GOT3 (cell line): ENCODE measurements at regions not wholly inside any gene's neighbourhood (a gene's known extent, or its start where the extent isn't known, plus 50 kb on each side); places are given as distances from the start of the nearest gene placed in this dataset.
"Not testable (repeated sequence)": the region's sequence is repeated elsewhere in the genome, so short reads cannot be mapped to it uniquely, and the experiment has no call there.

ENCODE experiments used
- DNase-seq: peaks from one replicate; lab custom pipeline; 2025; ENCODE audit warnings: mixed read lengths; lab: John Stamatoyannopoulos, UW

DNA sequence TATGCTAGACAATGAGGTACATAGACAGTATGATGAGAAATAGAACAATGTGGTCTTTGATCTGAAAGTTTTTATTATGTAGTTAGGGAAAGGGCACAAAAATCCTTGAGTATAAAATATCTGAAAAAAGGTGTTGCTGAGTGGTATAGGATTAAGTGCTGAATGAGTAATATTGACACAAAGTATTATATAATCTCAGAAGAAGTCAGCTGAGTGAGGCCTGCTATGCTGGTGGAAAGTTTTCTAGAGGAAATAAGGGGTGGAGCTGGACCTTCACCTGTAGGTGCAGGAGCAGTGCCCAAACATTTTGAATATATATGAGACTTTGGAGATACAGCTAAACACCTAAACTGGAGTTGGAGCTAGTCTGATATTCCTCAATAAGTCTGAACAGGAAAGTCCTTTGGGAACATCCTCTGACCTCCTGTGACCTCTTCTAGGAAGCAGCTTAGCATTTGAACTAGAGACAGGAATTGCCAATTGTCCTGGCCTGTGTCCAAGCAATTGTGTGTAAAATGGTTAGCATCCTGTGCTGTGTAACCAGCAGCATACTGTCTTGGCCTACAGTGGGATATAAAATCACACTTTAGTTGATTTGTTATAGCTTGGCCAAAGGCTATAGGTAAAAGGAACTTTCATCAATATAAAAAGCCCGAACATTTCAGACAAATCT lies 285.3 kb downstream of the ANKRD50 start:
- DNase-seq, result no peak

DNA sequence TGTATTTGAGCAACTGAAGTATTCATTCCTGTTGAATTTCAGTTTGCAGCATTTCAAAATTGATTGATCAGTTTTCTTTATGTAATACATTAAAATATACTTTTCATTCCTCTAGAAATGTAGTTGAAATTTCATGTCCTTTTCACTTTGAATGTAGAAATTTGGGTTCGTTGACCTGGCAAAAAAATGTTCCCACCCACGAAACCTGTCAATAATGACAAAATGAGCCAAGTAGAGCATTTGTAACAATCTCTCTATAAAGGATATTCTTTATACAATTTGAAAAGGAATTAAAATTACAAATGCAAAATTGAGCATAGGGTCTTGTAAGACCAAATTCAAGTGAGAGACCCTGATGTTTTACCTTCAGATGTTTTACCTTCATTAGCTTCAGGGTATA lies 283.9 kb downstream of the ANKRD50 start:
- no peak for DNase-seq

DNA sequence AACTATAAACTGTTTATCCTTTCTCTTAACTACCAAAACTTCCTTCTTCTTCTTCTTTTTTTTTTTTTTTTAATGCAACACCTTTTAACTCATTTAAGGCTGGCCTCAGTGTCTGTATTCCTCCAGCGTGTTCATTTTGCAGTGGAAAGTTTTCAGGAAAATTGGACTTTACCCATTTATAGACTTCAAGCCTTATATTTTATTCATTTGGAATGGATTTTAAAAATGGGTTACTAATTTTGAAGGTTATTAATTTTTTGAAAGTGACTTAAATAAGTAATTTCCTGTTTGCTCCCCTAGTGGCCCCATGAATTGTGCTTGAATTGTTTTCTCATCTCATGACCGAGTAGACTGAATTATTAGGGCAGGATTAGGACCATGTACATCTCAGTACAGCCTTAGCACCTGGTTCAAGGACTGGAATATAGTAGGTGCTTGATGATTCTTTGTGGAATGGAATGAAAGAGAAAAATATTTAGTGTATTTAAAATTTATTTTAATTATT lies 282.7 kb downstream of the ANKRD50 start:
- no peak for DNase-seq

DNA sequence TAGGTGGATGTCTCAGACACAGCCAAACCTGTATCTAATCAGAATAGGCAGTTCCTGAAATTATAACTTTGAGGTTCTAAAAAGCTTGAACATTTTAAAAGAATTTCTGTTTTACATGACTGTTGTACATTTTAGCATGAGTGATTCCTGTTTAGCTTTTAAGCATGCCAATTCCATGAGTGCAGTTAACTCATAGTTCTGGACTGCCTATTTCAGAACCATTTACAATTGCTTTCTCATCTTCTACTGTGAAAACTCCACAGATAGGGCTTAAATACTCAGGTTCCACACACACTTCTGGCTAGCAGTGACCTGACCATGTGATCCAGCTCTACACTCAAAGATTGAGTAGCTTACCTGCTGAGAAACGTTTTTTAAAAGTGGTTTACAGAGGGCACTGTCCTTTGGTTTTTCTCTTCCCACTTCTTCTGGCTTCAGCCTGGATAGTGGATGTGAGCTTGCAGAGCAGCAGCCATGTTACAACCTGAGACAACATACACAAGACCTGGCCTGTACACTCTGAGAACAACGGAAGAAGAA lies 280.8 kb downstream of the ANKRD50 start:
- no peak for DNase-seq

DNA sequence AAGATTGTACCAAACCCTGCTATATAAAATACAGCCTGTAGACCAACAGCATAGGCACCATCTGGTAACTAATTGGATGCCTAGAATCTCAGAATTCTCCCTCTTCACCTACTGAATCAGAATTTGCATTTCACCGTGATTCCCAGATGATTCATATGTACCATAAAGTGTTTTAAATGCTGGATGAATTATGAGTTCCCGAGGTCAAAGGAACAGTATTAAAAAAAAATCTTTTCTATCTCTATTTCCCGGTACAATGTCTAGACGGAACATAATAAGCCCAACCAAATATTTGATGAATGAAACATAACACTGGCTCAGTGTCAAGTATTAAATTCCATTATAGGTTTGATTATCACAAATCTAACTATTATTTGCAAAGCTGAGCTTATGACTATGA lies 280.0 kb downstream of the ANKRD50 start:
- no peak for DNase-seq

DNA sequence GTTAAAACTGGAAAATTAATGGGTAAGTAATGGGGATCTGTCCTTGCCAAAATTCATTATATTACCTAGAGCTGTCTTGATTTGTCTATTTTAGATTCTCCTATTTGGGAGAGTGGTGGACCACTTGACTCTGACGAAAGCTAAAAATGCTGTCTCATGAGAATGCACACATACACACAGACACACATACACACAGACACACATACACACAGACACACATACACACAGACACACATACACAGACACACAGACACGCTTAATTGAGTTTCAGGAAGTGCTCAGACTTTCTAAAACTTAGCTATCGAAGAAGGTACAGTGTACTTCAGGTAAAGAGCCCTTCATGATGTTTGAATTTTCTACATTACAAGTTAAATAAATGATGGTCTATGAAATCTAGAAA lies 279.5 kb downstream of the ANKRD50 start:
- no peak for DNase-seq

DNA sequence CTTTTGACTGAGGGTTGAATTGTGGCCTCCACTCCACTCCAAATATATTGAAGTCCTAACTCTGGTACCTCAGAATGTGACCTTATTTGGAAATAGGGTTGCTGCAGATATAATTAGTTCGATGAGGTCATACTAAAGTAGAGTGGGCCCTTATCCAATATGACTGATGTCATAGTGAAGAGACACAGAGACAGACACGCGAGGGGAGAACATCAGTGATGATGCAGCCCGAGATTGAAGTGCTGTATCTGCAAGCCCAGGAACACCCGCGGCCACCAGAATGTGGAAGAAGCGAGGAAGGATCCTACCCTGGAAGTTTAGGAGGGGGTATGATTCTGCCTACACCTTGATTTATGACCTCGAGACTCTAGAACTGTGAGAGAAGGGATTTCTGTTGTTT lies 279.0 kb downstream of the ANKRD50 start:
- no peak for DNase-seq

DNA sequence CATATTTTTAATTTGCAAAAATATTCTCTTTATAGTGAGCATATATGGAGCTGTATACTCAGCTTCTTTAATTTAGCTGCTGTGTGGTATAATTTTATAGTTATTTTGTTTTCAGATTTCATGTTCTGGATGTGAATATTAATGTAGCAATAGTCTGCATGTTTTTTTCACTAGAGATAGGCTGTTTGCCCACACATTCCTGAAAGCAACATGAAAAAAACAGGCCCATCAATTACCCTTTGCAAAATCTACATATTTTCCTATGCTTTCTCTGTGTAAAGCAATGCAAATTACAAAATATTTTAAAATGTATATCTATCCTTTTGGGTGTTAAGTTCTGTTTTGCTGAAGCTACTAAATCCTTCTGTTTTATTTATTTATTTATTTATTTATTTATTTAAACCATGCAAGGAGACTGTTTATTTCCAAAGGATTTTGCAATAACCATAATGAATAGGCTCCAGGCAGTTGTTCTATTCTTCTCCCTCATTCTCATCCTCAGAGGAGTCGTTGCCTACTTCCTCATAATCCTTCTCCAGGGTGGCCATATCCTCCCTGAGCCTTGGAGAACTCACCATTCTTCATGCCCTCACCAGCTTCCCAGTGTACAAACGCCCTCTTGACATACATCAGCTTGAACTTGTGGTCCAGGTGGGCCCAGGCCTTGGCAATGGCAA lies 277.1 kb downstream of the ANKRD50 start:
- no peak for DNase-seq

DNA sequence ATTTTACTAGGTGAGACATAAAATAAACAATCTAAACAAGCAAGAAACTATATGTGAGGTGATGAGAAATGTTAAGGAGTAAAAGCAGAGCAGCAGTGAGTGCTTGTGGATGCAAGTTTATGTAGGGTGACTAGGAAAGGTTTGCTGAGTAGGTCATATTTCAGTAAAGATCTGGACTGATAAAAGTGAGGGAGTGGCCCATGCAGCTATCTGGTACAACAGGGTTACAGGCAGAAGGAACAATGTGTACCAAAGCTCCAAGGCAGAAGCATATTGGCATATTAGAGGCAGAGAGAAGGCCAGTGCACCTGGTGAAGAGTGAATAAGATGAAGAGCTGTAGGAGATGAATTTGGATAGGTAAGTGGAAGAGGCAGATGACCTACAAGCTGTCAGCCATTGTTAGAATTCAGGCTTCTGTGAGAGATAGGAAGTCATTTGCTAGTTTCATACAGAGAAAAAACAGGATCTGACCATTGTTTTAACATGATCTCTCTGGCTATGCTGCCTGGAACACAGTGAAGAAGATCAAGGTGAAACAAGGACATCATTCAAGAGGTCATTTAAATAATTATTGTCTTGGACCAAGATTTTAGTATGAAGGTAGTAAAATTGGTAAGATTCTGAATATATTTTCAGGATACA lies 274.6 kb downstream of the ANKRD50 start:
- no peak for DNase-seq

DNA sequence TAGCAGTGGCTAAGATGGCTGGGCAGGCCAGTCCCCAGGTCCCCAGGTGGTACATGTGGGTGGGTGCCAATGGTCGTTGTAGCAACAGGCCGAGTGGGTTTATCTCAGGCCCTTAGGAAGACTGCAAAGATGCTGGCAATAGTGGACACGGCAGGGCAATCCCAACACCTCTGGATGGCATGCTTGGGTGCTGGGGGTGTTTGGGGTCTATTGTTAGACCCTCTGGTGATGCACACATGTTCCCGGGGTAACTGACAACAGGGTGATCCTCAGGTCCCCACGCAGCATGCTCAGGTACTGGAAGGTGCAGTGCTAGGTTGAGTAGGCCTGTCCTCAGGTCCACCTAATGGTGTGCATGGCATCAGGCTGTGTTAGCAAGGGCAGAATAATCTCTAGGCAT lies 267.5 kb downstream of the ANKRD50 start:
- no peak for DNase-seq

DNA sequence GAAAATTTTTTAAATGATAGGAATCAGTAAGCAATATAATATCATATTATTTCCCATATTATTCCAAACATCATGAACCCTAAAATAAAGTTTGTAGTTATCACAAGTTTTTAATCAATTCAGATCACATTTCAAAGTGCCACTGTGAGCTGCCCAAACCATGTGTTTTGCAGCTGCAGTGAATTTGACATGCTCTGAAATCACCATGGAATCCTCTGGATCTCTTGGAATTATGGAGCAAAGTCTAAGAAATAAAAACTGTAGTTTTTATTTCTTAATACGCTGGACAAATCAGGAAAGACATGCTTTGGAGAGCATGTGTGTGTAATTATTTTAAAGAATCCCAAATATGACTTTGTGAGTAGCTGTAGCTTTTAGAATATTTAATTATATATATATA lies 262.7 kb downstream of the ANKRD50 start:
- DNase-seq, result no peak

DNA sequence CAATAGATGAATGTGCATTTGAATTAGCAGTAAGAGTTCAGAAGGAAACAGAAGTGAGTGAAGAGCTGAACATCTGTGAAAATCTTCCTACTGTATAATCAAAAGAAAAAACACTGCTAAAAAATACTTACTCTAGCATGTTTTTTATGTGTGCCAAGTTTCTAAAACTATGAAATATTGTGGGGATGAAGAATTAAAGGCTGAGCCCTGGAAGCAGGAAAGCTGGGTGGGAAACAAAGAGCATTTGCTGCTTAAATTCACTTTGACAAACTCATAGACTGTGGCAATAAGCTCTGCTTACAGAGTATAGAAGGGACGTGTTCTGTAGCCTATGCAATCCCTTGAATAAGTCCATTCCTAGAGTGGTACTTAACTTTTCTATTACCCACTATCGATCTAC lies 261.7 kb downstream of the ANKRD50 start:
- DNase-seq, result no peak

DNA sequence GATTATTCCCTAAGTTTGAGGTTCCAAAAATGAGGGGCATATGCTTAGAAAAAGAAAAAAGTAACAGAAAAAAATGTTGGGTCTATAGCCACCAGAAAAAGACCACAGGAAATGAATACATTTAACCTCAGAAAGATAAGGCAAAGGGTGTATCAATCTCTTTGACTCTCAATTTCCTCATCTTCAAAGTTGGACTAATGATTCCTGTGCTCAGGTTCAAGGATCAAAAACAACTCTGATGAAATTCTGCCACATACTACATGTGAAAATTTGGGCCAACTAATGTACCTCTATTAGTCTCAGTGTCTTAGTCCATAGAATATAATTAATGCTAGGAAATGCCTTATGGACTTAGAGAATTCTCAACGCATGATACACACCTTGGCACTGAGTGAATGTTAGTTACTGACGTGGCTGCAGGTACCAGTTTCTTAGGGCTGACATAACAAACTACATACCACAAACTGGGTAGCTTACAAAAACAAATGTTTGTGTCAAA lies 257.7 kb downstream of the ANKRD50 start:
- DNase-seq, result no peak

DNA sequence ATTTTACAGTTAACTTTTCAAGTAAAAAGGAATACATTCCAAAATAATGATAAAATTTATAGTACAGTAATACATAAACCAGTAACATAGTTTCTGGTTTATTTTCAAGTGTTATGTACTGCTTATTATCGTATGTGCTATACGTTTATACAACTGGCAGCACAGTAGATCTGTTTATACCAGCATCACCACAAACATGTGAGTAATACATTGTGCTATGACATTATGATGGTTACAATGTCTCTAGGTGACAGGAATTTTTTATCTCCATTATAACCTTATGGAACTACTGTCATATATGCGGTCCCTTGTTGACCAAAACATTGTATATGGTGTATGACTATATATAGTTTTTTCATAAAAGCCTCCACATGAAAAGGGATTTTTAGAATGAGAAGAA lies 256.9 kb downstream of the ANKRD50 start:
- no peak for DNase-seq

DNA sequence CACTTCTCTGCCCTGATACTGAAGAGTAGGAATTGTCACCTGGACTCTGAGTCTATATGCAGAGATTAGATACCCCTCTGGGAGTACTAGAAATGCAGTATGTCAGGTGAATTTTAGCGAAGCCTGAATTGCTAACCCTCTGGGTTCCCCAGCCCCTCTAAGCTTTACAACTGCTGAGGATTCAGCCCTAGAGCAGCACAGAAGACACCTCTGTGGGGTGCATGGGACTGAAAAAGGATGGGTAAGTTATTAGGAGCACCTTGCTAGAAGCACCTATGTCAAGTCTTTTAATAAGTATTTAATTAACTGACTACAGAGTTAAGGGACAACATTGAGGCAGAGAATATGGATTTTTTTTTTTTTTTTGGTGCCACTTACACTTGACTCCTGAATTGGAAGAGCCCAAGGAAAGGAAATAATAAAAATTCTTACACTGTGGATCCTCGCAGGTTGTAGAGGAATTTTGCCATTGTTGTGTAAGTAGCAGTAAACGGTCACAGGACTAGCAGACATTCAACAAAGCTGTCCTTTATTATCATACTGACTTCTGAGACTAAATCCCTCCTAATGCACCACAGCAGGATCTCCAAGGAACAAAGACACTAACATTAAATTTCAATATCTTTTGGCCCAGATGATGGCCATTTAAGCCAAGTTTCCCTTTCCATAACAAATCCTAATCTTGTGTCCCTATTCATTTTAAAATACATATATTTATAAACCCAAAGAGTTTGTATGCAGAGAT lies 253.2 kb downstream of the ANKRD50 start:
- no peak for DNase-seq

DNA sequence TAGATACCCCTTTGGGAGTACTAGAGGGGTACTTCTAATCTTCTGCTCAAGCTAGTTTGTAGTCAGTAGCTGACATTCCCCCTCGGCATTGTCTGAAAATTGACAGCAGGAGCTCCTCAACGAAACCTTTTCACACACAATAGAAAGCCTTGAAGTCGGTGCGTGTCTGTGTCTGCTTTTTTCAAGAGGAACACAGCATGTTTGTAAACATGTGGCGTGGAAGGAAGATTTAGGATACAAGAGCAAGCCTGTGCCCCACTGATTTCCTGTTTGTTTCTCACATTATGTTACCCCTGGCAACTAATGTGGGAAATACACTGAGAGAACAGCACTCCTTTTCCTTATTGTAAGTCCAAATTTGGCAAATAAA lies 252.6 kb downstream of the ANKRD50 start:
- no peak for DNase-seq

DNA sequence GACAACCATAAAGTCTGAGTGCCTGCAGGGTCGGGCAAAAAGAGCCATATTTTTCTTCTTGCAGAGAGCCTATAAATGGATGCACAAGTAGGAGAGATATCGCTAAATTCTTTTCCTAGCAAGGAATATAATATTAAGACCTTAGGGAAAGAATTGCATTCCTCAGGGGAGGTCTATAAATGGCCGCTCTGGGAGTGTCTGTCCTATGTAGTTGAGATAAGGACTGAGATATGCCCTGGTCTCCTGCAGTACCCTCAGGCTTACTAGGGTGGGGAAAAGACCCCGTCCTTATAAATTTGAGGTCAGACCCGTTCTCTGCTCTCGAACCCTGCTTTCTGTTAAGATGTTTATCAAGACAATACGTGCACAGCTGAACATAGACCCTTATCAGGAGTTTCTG lies 250.9 kb downstream of the ANKRD50 start:
- DNase-seq, result not testable (repeated sequence)

DNA sequence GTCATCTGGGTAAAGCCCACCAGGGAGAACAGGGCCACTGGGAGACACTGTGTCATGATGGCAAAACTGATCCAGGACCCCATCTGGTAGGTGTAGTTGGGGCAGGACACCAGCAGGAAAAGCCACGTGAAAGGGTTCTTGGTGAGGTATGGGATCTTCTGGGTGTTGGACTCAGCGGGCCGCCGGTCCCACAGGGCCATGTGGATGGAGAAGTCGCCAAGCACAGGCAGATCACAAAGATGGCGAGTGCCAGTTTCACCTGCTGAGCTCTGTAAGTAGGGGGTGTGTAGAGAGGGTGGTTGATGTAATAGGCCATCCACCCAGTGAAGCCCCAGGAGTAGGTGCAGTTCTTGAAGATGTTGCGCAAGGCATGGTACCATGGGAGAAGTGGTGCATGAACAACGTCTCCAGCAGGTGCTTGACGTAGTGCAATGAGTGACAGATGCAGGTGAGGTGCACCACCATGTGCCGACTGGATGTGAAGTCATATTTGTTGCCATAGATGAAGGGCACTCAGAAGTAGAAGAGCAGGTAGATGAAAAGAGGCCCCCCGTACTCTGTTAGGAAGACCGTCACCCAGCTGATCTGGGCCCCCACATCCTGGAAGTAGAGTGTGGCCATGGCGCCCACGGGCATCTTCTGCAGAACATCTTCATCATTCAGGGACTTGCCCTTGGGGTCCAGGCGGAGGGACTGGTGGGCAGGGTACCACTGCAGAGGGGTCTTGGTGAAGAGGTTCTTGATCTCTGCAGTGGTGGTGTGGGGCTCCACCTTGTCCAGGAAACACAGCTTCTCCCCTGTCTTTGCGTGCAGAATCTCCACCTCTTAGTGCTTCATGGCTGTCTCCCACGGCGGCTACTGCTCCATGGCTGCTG lies 249.3 kb downstream of the ANKRD50 start:
- DNase-seq, result no peak

DNA sequence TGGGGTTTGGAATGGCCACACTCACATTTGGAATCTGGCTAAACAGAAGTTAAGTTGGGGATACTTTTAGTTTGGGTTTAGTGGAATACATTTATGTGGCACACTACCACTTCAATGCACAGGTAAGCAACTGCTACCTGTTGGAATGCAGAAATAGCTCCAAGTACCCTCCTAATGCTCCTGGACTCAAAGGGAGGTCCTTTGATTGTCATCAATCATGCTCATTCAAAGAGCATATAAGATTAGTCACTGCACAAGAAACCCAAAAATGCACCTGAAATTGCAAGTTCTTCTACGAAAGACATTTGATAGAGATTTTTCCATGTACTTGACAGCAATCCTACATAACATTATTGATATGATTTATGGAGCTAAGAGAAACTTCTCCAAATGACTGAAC lies 247.7 kb downstream of the ANKRD50 start:
- DNase-seq, result no peak

DNA sequence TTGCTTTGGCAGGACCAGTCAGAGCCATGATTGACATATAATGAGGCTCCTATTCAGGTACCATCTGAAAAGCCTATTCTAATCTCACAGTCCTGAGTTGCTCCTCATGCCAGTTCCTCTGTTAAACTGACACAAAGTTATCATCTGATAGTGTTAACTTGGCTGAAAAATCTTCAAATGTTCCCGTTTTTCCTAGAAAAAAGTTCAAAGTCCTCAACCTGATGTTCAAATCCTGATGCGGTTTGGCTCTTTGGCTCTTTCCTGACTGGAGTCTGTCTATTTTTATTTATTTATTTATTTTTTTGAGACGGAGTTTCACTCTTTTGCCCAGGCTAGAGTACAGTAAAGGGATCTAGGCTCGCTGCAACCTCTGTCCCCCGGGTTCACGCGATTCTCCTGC lies 244.2 kb downstream of the ANKRD50 start:
- DNase-seq, result no peak

DNA sequence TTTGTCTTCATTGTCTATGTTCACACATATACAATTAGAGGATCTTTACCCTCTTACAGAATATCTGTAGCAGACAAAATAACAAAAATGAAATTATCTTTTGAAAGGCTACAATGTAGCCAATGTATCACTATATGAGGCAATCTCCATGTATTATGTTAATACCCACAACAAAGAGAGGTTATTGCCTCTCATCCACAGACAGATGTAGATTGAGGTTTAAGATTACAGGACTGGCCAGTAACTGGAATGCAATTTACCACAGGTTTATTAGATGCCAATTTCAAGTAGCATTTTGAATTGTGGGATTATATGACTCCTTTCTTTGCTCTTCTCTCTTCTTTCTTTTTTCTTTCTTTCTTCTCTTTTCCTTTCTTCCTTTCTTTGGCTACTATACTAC lies 242.6 kb downstream of the ANKRD50 start:
- no peak for DNase-seq
